HT1080 (cell line): ENCODE measurements at regions not wholly inside any gene's neighbourhood (a gene's known extent, or its start where the extent isn't known, plus 50 kb on each side); places are given as distances from the start of the nearest gene placed in this dataset.

Experiments used
- DNase-seq: peaks from one replicate; pipeline ENCODE4 v3.0.0-alpha.2; 2015; ENCODE audit warnings: low read depth

DNA sequence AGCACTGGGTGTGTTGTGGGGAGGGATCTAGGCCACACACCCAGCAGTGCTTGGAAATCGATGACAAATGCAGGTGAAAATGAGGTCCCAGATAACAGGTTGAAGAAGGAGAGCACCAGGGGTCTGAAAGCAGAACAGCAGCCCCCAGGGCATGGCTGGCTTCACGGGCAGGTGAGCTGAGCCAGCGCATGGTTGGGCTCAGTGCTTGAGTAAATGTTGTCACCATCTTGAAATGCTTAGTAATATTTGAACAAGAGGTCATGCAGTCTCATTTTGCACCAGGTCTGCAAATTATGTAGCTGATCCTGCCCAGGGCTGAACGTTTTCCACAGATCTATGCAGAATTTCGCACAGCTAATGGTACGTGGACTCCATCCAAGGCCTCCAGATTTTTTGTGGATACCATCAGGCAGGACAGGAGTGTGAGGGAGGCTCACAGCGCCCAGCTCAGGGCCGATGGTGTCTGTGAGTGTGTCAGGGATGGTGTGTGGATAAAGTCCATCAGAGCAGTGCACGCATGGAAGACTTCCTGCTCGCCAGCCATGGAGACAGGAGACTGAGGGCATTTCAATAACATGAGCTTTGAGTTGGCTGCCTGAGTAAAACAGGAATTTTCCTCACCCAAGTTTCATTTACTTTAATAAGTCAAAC lies 53.1 kb upstream of the SNX9 start:
- DNase-seq: no peak

- DNase-seq: peak; percentile 61
Measured at GRCh38 chr6:157770946-157771345, 52.1 kb upstream of the SNX9 start.

GRCh38 chr6:157772820-157773219 lies 50.2 kb upstream of the SNX9 start:
- no peak for DNase-seq
